Spleen (tissue), 7 donors: ENCODE measurements at regions not wholly inside any gene's neighbourhood (a gene's known extent, or its start where the extent isn't known, plus 50 kb on each side); places are given as distances from the start of the nearest gene placed in this dataset.

Experiments
- CTCF ChIP-seq, 11 experiments: fragments of 200-600 bp in 7 of 11; fragments of 450-650 bp in 4 of 11; sonication (generic) in 4 of 11; IDR thresholded peaks in 8 of 11; conservative IDR thresholded peaks in 3 of 11; 1 replicate in 7 of 11; 2 replicates in 4 of 11; pipeline versions ENCODE4 v1.4.0 to v1.8.0; 2016 to 2021; ENCODE audit warnings: antibody characterized with exemption in 11 of 11, inconsistent platforms in 4 of 11, mild to moderate bottlenecking in 1 of 11
- POLR2A ChIP-seq, 3 donors: fragments of 450-650 bp; IDR thresholded peaks; one replicate each; pipeline ENCODE4 v1.5.1; 2017; ENCODE audit warnings: antibody characterized with exemption in 3 of 3, mild to moderate bottlenecking in 1 of 3
- POLR2AphosphoS5 ChIP-seq, 3 donors: sonication (generic); formaldehyde crosslinking; IDR thresholded peaks; one replicate each; pipeline ENCODE4 v1.5.1; 2017; ENCODE audit warnings: antibody characterized with exemption in 3 of 3
- donor health status: DM: no; HTN: no; CAD: no; lungs with moderate emphysema.
- donor health status: DM: no; HTN: no; CAD: no.
- donor health status: DM: no; HTN: no; CAD: no.

- TF ChIP-seq CTCF (IDR thresholded peaks at IDR 0.05 in 8 of 11, conservative IDR thresholded peaks at IDR 0.05 in 3 of 11) (no peak), POLR2A (IDR thresholded peaks at IDR 0.05) (no peak), POLR2AphosphoS5 (IDR thresholded peaks at IDR 0.05) (no peak)
Observed at GRCh38 chr3:65020281-65021160, 332.7 kb upstream of the ADAMTS9 start.
